NCI-H2227 treated with DMSO at 0.1 percent for 48 hours (cell line): ENCODE measurements at regions not wholly inside any gene's neighbourhood (a gene's known extent, or its start where the extent isn't known, plus 50 kb on each side); places are given as distances from the start of the nearest gene placed in this dataset.
"Not testable (repeated sequence)": the region's sequence is repeated elsewhere in the genome, so short reads cannot be mapped to it uniquely, and the experiment has no call there.

ENCODE experiments used
- DNase-seq: peaks from one replicate; lab custom pipeline; 2025; lab: John Stamatoyannopoulos, UW

DNA sequence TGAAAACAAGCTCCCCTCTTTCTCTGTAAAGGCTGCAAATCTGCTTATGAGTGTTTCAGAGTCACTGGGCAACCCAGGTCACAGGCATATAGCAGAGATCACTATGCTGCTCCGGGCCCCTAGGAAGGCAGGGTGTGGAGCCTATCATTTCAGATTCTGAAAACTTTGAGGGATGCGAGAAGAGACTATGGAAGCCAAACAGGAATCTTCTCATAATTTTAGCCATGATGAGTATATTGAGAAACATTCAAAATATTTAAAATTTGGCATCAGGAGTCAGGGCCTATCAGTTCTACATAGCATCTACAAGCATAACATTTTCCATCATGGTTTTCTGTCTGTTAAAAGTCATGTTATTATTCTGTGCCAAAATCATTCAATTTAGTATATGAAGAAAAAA, 61.7 kb upstream of the ATXN3L start:
- DNase-seq: no peak

DNA sequence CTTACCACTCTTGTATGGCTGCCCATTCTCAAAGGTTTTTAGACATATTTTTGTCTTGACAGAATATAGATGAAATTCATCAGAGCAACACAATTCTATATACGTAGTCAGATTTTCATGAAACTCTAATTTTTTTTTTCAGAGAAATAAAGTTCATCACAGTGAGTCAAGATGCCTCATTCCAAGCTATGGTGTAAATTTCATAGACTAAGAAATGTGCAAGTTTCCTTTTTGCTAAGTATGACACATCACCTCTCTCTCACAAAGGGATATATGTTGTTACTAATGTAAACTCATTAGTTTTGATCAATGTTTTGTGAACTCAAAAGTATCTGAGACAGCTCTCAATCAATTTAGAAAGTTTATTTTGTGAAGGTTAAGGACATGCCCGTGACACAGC, 60.4 kb upstream of the ATXN3L start:
- DNase-seq: no peak

DNA sequence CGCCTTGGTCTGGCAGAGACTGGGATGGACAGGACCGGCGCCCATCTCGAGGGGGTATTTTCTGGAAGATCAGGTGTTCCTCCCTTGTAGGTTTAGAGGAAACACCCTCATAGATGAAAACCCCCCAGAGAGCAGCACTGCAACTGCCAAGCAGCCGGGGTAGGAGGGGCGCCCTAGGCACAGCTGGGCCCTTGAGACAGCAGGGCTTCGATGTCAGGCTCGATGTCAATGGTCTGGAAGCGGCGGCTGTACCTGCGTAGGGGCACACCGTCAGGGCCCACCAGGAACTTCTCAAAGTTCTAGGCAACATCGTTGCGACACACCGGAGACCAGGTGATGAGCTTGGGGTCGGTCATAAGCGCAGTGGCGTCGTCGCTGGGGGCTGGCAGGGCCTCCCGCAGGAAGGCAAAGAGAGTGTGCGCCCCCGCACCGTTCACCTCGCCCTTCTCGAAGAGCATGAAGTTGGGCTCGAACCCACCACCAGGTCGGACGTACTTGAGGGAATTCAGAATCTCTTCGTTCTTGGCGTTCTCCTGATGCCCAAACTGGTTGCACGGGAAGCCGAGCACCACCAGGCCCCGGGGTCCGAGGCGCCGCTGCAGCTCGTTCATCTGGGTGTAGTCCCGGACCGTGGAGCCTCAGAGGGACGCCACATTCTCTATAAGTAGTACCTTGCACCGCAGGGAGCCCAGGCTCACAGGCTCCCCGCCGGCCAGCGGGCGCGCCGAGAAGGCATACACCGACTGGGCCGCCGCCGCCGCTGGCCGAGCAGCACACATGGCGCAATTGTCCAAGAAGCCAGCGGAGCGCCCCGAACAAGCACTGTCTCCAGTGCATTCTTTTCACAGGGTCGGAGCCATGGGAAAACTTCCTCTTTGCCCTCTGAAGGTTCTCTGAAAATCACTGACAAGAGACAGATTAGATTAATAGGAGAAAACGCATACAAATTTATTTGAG, 59.0 kb upstream of the ATXN3L start:
- not testable (repeated sequence) for DNase-seq

DNA sequence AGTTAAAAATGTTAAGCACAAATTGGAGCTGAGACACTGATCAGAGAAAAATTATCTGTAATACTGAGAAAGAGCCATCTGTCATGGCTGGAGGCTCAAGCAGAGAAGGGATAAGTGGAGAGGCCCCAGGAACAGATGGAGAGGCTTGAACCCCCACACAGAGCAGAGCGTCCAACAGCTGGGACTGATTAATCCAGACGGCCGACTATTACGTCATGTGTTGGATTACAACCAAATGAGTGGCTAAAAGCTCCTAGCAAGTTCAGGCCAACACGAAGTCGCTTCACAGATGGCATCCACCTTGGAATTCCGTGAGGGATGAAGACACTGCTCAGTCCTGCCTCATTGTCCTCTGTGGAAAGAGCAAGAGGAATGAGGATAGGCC, 57.7 kb upstream of the ATXN3L start:
- no peak for DNase-seq

DNA sequence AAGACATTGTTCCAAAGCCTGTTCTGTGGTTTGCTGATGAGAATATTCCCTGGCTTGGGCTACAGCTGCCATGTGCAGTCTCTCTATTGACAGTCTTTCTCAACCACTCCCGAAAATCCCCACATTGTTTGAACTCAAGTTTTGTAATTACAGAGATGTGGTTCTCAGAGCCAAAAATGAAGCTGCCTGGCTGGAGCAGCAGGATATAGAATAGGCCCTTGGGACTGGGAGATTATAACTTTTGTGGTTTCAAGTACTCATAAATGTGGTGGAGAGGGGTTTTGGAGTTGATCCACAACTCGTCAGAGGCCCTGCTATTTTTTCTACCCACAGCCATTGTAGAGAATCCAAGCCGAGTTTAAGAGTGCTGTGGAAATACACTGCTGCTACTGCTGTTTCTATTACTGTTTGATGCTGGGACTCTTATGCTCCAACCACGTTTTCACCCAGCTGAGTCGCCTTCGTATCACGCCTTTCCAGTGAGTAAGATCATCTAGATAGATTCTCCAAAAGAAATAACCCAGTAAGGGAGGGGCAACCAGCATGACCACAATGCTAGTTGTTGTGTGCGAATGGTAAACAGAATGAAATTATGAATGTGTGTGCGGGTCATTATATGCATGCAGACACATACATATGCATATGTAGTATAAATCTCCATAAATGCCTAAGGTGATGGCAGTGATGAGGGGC, 57.1 kb upstream of the ATXN3L start:
- DNase-seq: no peak

DNA sequence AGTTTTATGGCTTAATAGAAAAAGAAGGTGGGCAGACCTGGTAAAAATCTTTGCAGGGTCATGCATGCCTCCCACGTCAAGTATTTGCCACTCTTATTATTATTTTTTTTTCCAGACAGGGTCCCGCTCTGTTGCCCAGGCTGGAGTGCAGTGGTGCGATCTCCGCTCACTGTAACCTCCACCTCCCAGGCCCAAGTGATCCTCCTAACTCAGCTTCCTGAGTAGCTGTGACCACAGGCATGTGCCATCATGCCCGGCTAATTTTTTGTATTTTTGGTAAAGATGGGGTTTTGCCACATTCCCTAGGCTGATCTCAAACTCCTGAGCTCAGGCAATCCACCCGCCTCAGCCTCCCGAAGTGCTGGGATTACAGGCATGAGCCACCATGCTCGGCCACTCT, 55.7 kb upstream of the ATXN3L start:
- not testable (repeated sequence) for DNase-seq

DNA sequence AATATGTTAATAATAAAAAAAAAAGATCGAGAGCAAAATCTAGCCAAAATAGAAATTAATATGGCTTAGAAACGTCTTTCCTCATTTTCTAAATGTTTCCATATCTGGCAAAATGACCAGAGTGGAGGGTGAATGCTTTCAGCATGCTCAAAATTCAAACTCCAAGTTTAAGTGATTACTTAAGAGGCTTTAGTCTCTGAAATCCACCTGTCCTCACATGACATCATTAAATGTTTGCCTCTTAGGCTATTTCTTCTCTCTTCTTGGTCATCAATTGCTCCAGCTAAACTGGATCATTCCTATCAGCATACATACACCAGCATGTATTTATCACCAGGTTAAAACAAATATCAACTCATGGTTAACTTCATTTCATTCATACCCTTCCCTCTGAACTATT, 54.5 kb upstream of the ATXN3L start:
- no peak for DNase-seq

DNA sequence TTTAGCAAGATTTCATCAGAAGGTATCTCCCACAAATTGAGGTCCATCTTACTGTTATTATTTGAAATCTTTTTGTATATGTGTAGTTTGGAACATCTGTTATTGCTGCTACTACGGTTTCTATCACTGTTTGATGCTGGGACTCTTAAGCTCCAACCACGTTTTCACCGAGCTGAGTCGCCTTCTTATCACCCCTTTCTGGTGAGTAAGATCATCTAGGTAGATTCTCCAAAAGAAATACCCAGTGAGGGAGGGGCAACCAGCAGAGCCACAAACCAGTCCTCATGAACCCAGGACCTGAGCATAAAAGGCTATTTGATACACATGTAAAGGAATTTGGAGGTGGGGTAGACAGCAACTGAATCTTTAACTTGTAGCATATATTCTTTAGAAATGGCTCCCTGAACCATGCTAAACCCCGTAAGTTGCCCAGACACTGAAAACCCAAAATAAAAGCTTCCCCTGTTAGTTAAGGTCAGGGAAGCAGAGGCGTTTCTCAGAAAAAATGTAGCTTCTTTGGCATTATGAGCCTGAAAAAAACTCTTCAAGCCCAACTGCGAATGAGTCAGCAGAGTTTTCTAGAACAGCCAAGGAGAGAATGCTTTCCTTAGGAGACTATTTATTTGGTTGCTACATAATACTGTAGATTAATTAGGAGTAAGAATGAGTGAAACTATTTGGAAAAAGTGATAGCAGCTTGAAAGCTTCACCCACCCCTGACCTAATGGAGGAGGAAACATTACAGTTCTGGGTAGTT, 53.8 kb upstream of the ATXN3L start:
- DNase-seq: no peak

DNA sequence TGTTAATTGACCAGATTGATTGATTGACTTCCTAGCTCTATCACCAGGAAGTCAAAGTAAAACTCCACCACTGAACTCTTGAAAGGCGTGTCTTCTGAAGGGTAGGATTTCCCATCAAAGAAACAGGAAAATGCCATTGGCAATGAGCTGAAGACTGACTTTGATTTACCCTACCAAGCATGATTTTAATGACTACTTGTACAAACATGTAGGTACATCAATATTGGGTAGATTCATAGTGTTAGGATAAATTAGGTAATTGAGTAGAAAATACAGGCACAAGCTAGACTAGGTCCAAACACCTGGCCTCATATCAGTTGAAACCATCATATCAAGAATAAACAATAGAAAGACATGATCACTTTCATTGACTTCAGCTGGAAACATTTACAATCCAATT, 53.2 kb upstream of the ATXN3L start:
- no peak for DNase-seq

DNA sequence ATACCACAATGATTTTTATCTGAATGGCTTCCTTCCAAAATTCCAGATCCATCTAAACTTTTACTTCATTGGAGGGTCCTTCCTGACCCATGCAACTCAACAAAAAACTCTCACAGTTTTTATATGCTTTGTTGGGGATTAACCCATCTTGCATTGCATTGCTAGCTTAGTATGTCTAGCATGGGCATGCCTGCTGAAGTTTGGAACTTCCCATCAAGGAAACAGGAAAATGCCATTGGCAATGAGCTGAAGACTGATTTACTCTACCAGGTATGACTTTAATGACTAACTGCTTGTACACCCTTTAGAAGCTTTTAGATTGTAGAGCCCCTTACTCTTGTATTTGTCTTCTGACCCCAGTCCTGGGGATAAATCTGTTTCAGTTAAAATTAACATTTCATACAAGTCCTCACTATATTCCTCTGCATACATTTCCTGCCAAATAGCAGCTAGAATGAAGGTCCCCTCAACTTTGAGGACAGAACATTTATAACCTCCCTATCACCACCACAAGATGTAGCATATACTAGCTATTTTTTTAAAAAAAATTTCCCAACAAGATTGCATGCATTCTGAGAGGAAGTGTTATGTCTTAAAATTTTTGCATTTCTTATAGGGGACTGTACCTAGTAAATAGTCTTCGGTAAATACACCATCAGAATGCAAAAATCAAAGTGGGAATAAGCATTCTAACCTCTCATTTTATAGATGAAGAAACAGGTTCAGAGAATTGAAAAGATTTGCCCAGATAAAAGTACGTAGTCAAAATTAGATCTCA, 52.5 kb upstream of the ATXN3L start:
- no peak for DNase-seq

DNA sequence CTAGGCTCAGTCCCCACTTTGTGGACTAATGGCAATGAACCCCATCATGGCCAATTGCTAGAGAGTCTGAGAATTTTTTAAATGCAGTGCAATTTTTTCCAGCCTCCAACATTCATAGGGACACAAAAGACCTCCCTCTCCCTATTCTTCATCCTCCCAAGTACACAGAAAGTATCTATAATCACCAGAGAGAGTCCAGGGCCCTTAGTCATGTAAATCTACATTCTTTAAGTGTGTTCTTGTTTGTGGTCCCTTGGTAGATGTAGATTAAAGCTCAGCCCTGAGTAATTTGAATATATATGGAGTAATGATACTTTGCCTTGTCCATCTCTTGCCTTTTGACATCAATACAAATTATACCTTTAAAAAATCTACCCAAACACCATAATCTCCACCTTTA, 51.3 kb upstream of the ATXN3L start:
- DNase-seq: no peak

DNA sequence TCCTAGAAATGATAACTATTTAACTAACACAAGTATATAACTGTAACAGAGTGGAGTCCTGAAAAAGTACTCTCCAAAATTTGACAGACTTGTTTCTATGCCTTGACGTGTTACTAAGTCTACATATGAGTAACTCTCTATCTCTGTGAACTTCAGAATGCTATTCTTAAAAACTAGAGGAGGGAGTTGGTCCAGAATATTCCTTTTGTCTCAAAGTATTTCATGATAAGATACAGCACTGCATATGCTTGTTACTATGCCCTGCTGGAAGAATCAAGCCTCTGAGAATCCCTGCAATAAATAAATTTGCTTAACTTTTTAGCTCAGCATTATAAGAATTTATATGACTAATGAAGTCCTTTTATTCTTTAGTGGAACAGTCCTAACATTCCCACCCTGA, 50.9 kb upstream of the ATXN3L start:
- DNase-seq: no peak
